BJ (cell line): ENCODE measurements at regions not wholly inside any gene's neighbourhood (a gene's known extent, or its start where the extent isn't known, plus 50 kb on each side); places are given as distances from the start of the nearest gene placed in this dataset.

Experiments
- CTCF ChIA-PET: fragments of 350-600 bp; formaldehyde crosslinking; extraction: SDS; loops from one replicate; lab custom pipeline; 2021; ENCODE audit warnings: antibody characterized with exemption, inconsistent platforms; lab: Yijun Ruan, JAX
- POLR2A ChIA-PET: fragments of 300-600 bp; sonication (Branson Sonifier 250); formaldehyde crosslinking; extraction: SDS; loops from one replicate; lab custom pipeline; 2021; ENCODE audit warnings: antibody characterized with exemption; lab: Charles Lee
- DNase-seq: peaks from one replicate; pipeline ENCODE4 v3.0.0-alpha.2; 2011; ENCODE audit warnings: low read depth
- H3K27me3 ChIP-seq: 2 replicates; pipeline ENCODE4 v1.6.0; 2011; ENCODE audit warnings: low read length; ENCODE audit not compliant: control insufficient read depth, insufficient read depth
- H3K36me3 ChIP-seq: 2 replicates; pipeline ENCODE4 v1.5.1; 2011; ENCODE audit warnings: low read length; ENCODE audit not compliant: control insufficient read depth, insufficient read depth
- H3K4me3 ChIP-seq: 2 replicates; pipeline ENCODE4 v1.5.1; 2011; ENCODE audit warnings: low read depth, mild to moderate bottlenecking, control low read depth, low read length
- CTCF ChIP-seq: IDR thresholded peaks from 2 replicates; pipeline ENCODE4 v1.5.1; 2011; ENCODE audit warnings: low read depth, mild to moderate bottlenecking, control low read depth, inconsistent platforms, low read length, moderate library complexity; ENCODE audit not compliant: insufficient read depth

GRCh38 chr1:82044536-82044935 lies 243.8 kb downstream of the ADGRL2 start:
- CTCF ChIA-PET = no interaction called here
- Histone ChIP-seq H3K36me3 (no peaks in the 10 kb centered on the region), H3K4me3 (no peak overlapping the region), H3K27me3 (no peaks in the 10 kb centered on the region)
- no peak for TF ChIP-seq CTCF
- no peak for DNase-seq
- POLR2A ChIA-PET = no interaction called here

- no peaks in the 10 kb centered on the region for H3K36me3 ChIP-seq
- DNase-seq = no peak
- CTCF ChIA-PET = no interaction called here
- POLR2A ChIA-PET = no interaction called here
- no peak for TF ChIP-seq CTCF
- H3K4me3 ChIP-seq = no peak overlapping the region
- no peaks in the 10 kb centered on the region for H3K27me3 ChIP-seq
Measured at GRCh38 chr1:82044111-82044510, 243.4 kb downstream of the ADGRL2 start.

GRCh38 chr1:82042306-82043060 lies 241.7 kb downstream of the ADGRL2 start:
- Histone ChIP-seq H3K4me3 (no peak overlapping the region), H3K36me3 (no peaks in the 10 kb centered on the region), H3K27me3 (no peaks in the 10 kb centered on the region)
- no peak for TF ChIP-seq CTCF
- ChIA-PET POLR2A (no interaction called here), CTCF (interaction anchor here (1.5 kb wide), 1 partner anchor 9 kb away, joined by 3 read pairs; no protein-coding TSS in a partner anchor)
- DNase-seq = no peak
